ENCODE measurements at regions not wholly inside any gene's neighbourhood (a gene's known extent, or its start where the extent isn't known, plus 50 kb on each side); places are given as distances from the start of the nearest gene placed in this dataset.

DNA sequence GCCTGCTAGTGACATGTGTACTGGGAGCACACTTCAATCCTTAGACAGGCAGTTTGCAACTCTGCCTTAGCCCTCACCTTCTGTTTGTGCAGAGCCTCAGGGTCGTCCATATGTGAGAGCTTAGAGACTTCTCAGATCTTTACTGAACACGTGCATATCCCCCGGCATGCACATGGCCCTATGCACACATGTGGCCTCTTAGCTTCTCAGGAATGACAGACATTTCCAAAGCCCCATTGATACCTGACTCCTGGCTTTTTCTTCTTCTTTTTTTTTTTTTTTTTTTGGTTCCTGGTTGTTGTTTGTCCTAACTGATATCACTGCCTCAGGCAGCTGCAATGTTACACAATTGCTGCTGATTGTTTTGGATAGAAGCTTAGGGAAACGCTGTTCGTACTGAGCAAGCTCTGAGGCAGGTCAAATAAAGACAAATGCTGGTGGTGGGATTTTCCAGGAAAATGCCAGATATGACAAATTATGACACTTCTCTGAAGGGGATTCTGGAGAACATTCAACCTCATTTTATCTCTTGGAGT lies 107.2 kb upstream of the RGMA start:
- TF ChIP-seq, protein P1, sequence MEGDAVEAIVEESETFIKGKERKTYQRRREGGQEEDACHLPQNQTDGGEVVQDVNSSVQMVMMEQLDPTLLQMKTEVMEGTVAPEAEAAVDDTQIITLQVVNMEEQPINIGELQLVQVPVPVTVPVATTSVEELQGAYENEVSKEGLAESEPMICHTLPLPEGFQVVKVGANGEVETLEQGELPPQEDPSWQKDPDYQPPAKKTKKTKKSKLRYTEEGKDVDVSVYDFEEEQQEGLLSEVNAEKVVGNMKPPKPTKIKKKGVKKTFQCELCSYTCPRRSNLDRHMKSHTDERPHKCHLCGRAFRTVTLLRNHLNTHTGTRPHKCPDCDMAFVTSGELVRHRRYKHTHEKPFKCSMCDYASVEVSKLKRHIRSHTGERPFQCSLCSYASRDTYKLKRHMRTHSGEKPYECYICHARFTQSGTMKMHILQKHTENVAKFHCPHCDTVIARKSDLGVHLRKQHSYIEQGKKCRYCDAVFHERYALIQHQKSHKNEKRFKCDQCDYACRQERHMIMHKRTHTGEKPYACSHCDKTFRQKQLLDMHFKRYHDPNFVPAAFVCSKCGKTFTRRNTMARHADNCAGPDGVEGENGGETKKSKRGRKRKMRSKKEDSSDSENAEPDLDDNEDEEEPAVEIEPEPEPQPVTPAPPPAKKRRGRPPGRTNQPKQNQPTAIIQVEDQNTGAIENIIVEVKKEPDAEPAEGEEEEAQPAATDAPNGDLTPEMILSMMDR (IDR thresholded peaks at IDR 0.05), result no peak
- TF ChIP-seq POLR2A (IDR thresholded peaks at IDR 0.05), result no peak
- Histone ChIP-seq H3K27me3 (no peaks in the 10 kb centered on the region), H3K4me3 (no peak overlapping the region), H3K36me3 (ENCODE audit: low read depth, missing control alignments) (no peaks in the 10 kb centered on the region), H3K4me1 (peaks cover 9% of the 10 kb centered on the region), H3K9me3 (no peaks in the 10 kb centered on the region), H3K27ac (no peak overlapping the region)
- no peak for DNase-seq
- intact Hi-C loops (cut with DNase I; ENCODE audit: low total_unique reads), result no loop called here
- WGBS, 2 donors, result 73 to 84% methylated on average over 5 of the region's 5 CpGs

DNA sequence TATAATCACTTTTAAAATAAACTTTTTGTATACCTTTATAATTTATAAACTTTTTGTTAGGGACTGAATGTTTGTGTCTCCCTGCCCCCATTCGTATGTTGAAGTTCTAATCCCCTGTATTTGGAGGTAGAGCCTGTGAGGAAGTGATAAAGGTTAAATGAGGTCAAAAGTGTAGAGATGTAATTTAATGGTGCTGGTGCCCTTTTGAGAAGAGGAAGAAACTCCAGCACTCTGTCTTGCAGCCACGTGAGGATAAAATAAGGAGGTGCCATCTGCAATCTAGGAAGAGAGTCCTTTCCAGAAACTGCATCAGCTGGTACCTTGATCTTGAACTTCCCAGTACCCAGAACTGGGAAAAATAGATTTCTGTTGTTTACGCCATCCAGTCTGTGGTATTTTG lies 106.1 kb upstream of the RGMA start:
- intact Hi-C loops (cut with DNase I; ENCODE audit: low total_unique reads), result no loop called here
- H3K4me3 ChIP-seq, result no peak overlapping the region
- H3K4me1 ChIP-seq, result no peaks in the 10 kb centered on the region
- no peak overlapping the region for H3K27ac ChIP-seq
- no peak for DNase-seq
- WGBS, 2 donors, result 46 to 67% methylated on average over 3 of the region's 3 CpGs
- H3K9me3 ChIP-seq, result no peaks in the 10 kb centered on the region
- H3K36me3 ChIP-seq (ENCODE audit: low read depth, missing control alignments), result no peaks in the 10 kb centered on the region
- TF ChIP-seq POLR2A (IDR thresholded peaks at IDR 0.05), result no peak
- TF ChIP-seq, protein P1 (IDR thresholded peaks at IDR 0.05), result no peak
- H3K27me3 ChIP-seq, result no peaks in the 10 kb centered on the region

DNA sequence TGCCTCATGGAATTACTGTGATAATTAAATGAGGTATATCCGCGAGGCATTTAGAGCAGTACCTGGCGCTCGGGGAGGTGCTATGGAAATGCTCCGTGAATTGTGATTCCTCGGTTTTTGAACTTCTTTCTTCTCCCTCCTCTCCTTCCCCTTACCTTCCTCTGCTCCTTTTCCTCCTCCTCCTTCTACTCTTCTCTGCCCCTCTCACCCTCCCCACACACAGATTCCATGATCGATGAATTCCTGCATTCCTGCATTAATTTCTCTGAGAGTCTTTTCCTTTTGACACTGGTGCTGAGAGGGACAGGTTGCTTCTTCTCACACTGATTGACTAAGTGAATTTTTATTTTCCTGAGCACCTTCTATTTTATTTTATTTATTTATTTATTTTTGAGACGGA lies 101.2 kb upstream of the RGMA start:
- no peaks in the 10 kb centered on the region for H3K4me1 ChIP-seq

DNA sequence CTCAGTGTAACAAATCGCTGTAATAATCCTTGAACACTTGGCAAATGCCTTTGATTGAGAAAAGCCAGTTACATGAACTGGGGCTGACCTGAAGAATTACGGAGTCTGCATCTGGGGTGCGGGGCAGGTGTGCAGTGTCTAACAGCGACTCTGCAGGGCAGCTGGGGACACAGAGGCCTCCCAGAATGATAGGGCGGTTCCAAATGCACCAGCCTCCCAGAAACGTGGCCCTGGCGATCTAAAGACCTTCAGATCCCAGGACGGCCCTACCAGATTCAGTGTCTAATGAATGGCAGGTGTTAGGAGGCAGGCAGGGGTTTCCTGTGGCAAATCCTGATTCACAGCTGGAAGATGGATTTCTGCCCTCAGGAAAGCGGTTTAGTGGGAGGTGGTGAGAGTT lies 100.5 kb upstream of the RGMA start:
- no peaks in the 10 kb centered on the region for H3K4me1 ChIP-seq
- intact Hi-C loops (cut with DNase I; ENCODE audit: low total_unique reads), result no loop called here
- H3K27ac ChIP-seq, result no peak overlapping the region
- no peak for TF ChIP-seq POLR2A (IDR thresholded peaks at IDR 0.05)
- TF ChIP-seq, protein P1 (IDR thresholded peaks at IDR 0.05), result no peak
- H3K9me3 ChIP-seq, result no peaks in the 10 kb centered on the region
- H3K27me3 ChIP-seq, result no peaks in the 10 kb centered on the region
- 58 to 59% methylated on average over 9 of the region's 9 CpGs for WGBS, 2 donors
- no peaks in the 10 kb centered on the region for H3K36me3 ChIP-seq (ENCODE audit: low read depth, missing control alignments)
- H3K4me3 ChIP-seq, result no peak overlapping the region
- no peak for DNase-seq

More for the DNA sequence above, 101.2 kb upstream of the RGMA start:
- Histone ChIP-seq H3K9me3 (no peaks in the 10 kb centered on the region), H3K4me3 (no peak overlapping the region), H3K27ac (no peak overlapping the region), H3K27me3 (no peaks in the 10 kb centered on the region), H3K36me3 (ENCODE audit: low read depth, missing control alignments) (no peaks in the 10 kb centered on the region)
- TF ChIP-seq, protein P1 (IDR thresholded peaks at IDR 0.05), result no peak
- no peak for TF ChIP-seq POLR2A (IDR thresholded peaks at IDR 0.05)
- 86 to 90% methylated on average over 8 of the region's 8 CpGs for WGBS, 2 donors
- DNase-seq, result no peak
- intact Hi-C loops (cut with DNase I; ENCODE audit: low total_unique reads), result no loop called here

DNA sequence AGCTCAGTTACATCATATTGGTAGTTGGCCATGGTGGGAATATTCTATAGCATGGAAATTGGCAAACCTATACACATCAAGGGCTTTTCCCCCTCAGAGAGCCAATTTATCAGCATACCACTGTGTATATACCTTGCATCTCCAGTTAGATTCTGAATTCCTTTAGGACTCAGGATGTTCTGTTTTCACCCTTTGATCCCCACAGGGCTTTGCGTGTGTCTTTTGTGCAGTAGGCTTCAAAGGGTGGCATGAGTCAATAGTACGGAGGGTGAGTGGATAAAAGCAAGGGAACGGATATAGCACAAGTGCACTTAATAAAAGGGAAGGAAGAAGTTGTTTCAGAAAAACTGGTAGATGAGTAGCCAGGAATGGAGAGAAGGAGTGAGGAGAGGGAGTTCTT lies 99.2 kb upstream of the RGMA start:
- Histone ChIP-seq H3K27ac (no peak overlapping the region), H3K9me3 (no peaks in the 10 kb centered on the region), H3K4me3 (no peak overlapping the region), H3K36me3 (ENCODE audit: low read depth, missing control alignments) (no peaks in the 10 kb centered on the region), H3K27me3 (no peaks in the 10 kb centered on the region), H3K4me1 (no peaks in the 10 kb centered on the region)
- 82 to 84% methylated on average over 3 of the region's 3 CpGs for WGBS, 2 donors
- TF ChIP-seq POLR2A (IDR thresholded peaks at IDR 0.05), result no peak
- TF ChIP-seq, protein P1 (IDR thresholded peaks at IDR 0.05), result no peak
- intact Hi-C loops (cut with DNase I; ENCODE audit: low total_unique reads), result no loop called here
- DNase-seq, result no peak

Measured in testis (tissue), 2 donors.